Lower leg skin (tissue), 4 donors: ENCODE measurements at regions not wholly inside any gene's neighbourhood (a gene's known extent, or its start where the extent isn't known, plus 50 kb on each side); places are given as distances from the start of the nearest gene placed in this dataset.

ENCODE experiments used
- DNase-seq, 2 donors: peaks; one replicate each; pipeline ENCODE4 v3.0.0-alpha.2; 2019; ENCODE audit warnings: low spot score in 2 of 2
- H3K4me3 ChIP-seq: fragments of 200-600 bp; sonication (generic); 2 replicates; pipeline ENCODE4 v1.5.1; 2017; ENCODE audit warnings: mild to moderate bottlenecking, low read depth; ENCODE audit not compliant: poor library complexity, severe bottlenecking
- CTCF ChIP-seq, 3 donors: fragments of 450-650 bp; IDR thresholded peaks; one replicate each; pipeline ENCODE4 v1.5.1; 2016; ENCODE audit warnings: antibody characterized with exemption in 3 of 3, mild to moderate bottlenecking in 3 of 3, moderate library complexity in 2 of 3
- POLR2A ChIP-seq, 2 donors: fragments of 450-650 bp; IDR thresholded peaks; one replicate each; pipeline ENCODE4 v1.6.1; 2016 to 2017; ENCODE audit warnings: antibody characterized with exemption in 2 of 2, mild to moderate bottlenecking in 1 of 2, moderate library complexity in 1 of 2
- WGBS, 2 donors: methylation state at CpG; one replicate each; pipeline ENCODE4 v1.1.5; 2018; 5-methylcytosine and 5-hydroxymethylcytosine counted together
- intact Hi-C: fragments of 100-400 bp; cut with DNase I; formaldehyde crosslinking; loops from one replicate; pipeline ENCODE4 v1.15.0; 2023; ENCODE audit warnings: low total_unique reads

- no peak for TF ChIP-seq CTCF (IDR thresholded peaks at IDR 0.05)
- TF ChIP-seq POLR2A (IDR thresholded peaks at IDR 0.05) = no peak
- DNase-seq = no peak
- WGBS, 2 donors = 63 to 70% methylated on average over 8 of the region's 8 CpGs
- intact Hi-C loops = no loop called here
- no peak overlapping the region for H3K4me3 ChIP-seq
Measured at GRCh38 chr10:10794046-10794445, 223.6 kb upstream of the CELF2 start.

- H3K4me3 ChIP-seq = no peak overlapping the region
- WGBS, 2 donors = 63 to 68% methylated on average over 5 of the region's 5 CpGs
- no peak for DNase-seq
- intact Hi-C loops = no loop called here
- TF ChIP-seq CTCF (IDR thresholded peaks at IDR 0.05) = no peak
- TF ChIP-seq POLR2A (IDR thresholded peaks at IDR 0.05) = no peak
Measured at GRCh38 chr10:10794791-10795191, 222.9 kb upstream of the CELF2 start.

GRCh38 chr10:10796061-10796773, 221.5 kb upstream of the CELF2 start:
- H3K4me3 ChIP-seq = no peak overlapping the region
- intact Hi-C loops = no loop called here
- TF ChIP-seq POLR2A (IDR thresholded peaks at IDR 0.05) = no peak
- no peak for TF ChIP-seq CTCF (IDR thresholded peaks at IDR 0.05)
- DNase-seq = no peak
- 55 to 60% methylated on average over 8 of the region's 8 CpGs for WGBS, 2 donors

GRCh38 chr10:10796774-10797415, 220.8 kb upstream of the CELF2 start:
- DNase-seq = no peak
- no peak overlapping the region for H3K4me3 ChIP-seq
- 42 to 43% methylated on average over 6 of the region's 6 CpGs for WGBS, 2 donors
- intact Hi-C loops = no loop called here
- no peak for TF ChIP-seq POLR2A (IDR thresholded peaks at IDR 0.05)
- TF ChIP-seq CTCF (IDR thresholded peaks at IDR 0.05) = no peak

GRCh38 chr10:10797513-10797912, 220.2 kb upstream of the CELF2 start:
- no peak for DNase-seq
- WGBS, 2 donors = 65 to 66% methylated on average over 8 of the region's 8 CpGs
- TF ChIP-seq POLR2A (IDR thresholded peaks at IDR 0.05) (no peak), CTCF (IDR thresholded peaks at IDR 0.05) (no peak)
- no peak overlapping the region for H3K4me3 ChIP-seq
- intact Hi-C loops = no loop called here
